B cell (primary cell): ENCODE measurements at regions not wholly inside any gene's neighbourhood (a gene's known extent, or its start where the extent isn't known, plus 50 kb on each side); places are given as distances from the start of the nearest gene placed in this dataset.

ENCODE experiments used
- ATAC-seq: fragments of 200-7000 bp; cut with Tn5 transposase; one replicate; pipeline ENCODE4 v1.10.0; 2021; ENCODE audit warnings: low read depth, mild to moderate bottlenecking, moderate number of reproducible peaks, moderate library complexity
- CTCF ChIA-PET: fragments of 350-600 bp; sonication (Branson Sonifier 250); formaldehyde crosslinking; loops from one replicate; lab custom pipeline; 2021; ENCODE audit warnings: antibody characterized with exemption, inconsistent platforms; lab: Charles Lee
- POLR2A ChIA-PET: fragments of 350-600 bp; sonication (Branson Sonifier 250); formaldehyde crosslinking; loops from one replicate; lab custom pipeline; 2021; ENCODE audit warnings: antibody characterized with exemption; lab: Charles Lee
- DNase-seq: peaks from one replicate; pipeline ENCODE4 v3.0.0; 2013
- H2AFZ ChIP-seq: 2 replicates; pipeline ENCODE4 v1.6.1; 2012; ENCODE audit warnings: mild to moderate bottlenecking, low read depth, low read length; ENCODE audit not compliant: insufficient read depth, poor library complexity, severe bottlenecking
- H3K27ac ChIP-seq, 2 donors: 1 replicate in 1 of 2; 2 replicates in 1 of 2; pipeline ENCODE4 v1.5.1; 2012 to 2013; ENCODE audit warnings: low read length in 2 of 2, mild to moderate bottlenecking in 2 of 2, moderate library complexity in 1 of 2
- H3K27me3 ChIP-seq, 4 experiments: fragments of 200-600 bp in 1 of 4; sonication (generic) in 1 of 4; replicated peaks in 1 of 4; 1 replicate in 2 of 4; 2 replicates in 2 of 4; pipeline versions ENCODE4 v1.6.1 to v1.7.0; 2013 to 2016; ENCODE audit warnings: low read length in 3 of 4, mild to moderate bottlenecking in 2 of 4, mixed read lengths in 1 of 4, moderate library complexity in 1 of 4; ENCODE audit not compliant: insufficient read depth in 4 of 4, control insufficient read depth in 3 of 4; ENCODE audit errors: control extremely low read depth in 1 of 4
- H3K36me3 ChIP-seq, 2 experiments: replicated peaks in 1 of 2; 1 replicate in 1 of 2; 2 replicates in 1 of 2; pipeline versions ENCODE4 v1.6.1 to v1.7.1; 2013; ENCODE audit warnings: low read length in 1 of 2; ENCODE audit not compliant: insufficient read depth in 2 of 2, control insufficient read depth in 1 of 2; ENCODE audit errors: control extremely low read depth in 1 of 2, extremely low read depth in 1 of 2
- H3K4me1 ChIP-seq, 2 donors: fragments of 200-600 bp in 1 of 2; sonication (generic) in 1 of 2; 1 replicate in 1 of 2; 2 replicates in 1 of 2; pipeline versions ENCODE4 v1.5.1 to v1.6.1; 2013 to 2017; ENCODE audit warnings: low read length in 2 of 2; ENCODE audit not compliant: control insufficient read depth in 2 of 2, insufficient read depth in 2 of 2
- H3K4me2 ChIP-seq: replicated peaks from 2 replicates; pipeline ENCODE3; 2012; ENCODE audit warnings: mild to moderate bottlenecking, low read depth, low read length; ENCODE audit not compliant: poor library complexity, severe bottlenecking
- H3K4me3 ChIP-seq, 5 experiments: fragments of 200-600 bp in 1 of 5; sonication (generic) in 1 of 5; 1 replicate in 3 of 5; 2 replicates in 2 of 5; pipeline versions ENCODE4 v1.5.1 to v1.7.0; 2011 to 2016; ENCODE audit warnings: low read length in 4 of 5, mild to moderate bottlenecking in 4 of 5, low read depth in 2 of 5, control low read depth in 1 of 5, moderate library complexity in 1 of 5; ENCODE audit not compliant: insufficient read depth in 1 of 5; ENCODE audit errors: control extremely low read depth in 1 of 5, extremely low read depth in 1 of 5
- H3K79me2 ChIP-seq: fragments of 200-600 bp; sonication (generic); one replicate; pipeline ENCODE4 v1.6.0; 2016; ENCODE audit warnings: low read length; ENCODE audit not compliant: control insufficient read depth, insufficient read depth
- H3K9ac ChIP-seq: fragments of 200-600 bp; sonication (generic); 2 replicates; pipeline ENCODE4 v1.6.1; 2017; ENCODE audit warnings: mild to moderate bottlenecking, low read length, moderate library complexity
- H3K9me3 ChIP-seq, 3 donors: one replicate each; pipeline versions ENCODE4 v1.6.1 to v1.7.1; 2013; ENCODE audit warnings: low read length in 2 of 3; ENCODE audit not compliant: control insufficient read depth in 2 of 3, insufficient read depth in 1 of 3; ENCODE audit errors: control extremely low read depth in 1 of 3
- H4K20me1 ChIP-seq: 2 replicates; pipeline ENCODE4 v1.6.0; 2012; ENCODE audit warnings: mild to moderate bottlenecking, low read length; ENCODE audit not compliant: insufficient read depth, control insufficient read depth, poor library complexity, severe bottlenecking
- H3K27ac Mint-ChIP-seq: one replicate; pipeline ENCODE4 v1.8.0; 2021; ENCODE audit warnings: mixed read lengths
- H3K27me3 Mint-ChIP-seq: one replicate; pipeline ENCODE4 v1.8.0; 2021; ENCODE audit warnings: mixed read lengths
- H3K4me1 Mint-ChIP-seq: one replicate; pipeline ENCODE4 v1.8.0; 2021; ENCODE audit warnings: mixed read lengths
- H3K4me3 Mint-ChIP-seq: one replicate; pipeline ENCODE4 v1.8.0; 2021; ENCODE audit warnings: mixed read lengths
- H3K9me3 Mint-ChIP-seq: one replicate; pipeline ENCODE4 v1.8.0; 2022; ENCODE audit warnings: mixed read lengths; ENCODE audit not compliant: insufficient read depth
- EZH2 ChIP-seq: IDR thresholded peaks from 2 replicates; pipeline ENCODE4 v1.6.1; 2012; ENCODE audit warnings: borderline replicate concordance, low read depth, mild to moderate bottlenecking, moderate library complexity, low read length; ENCODE audit not compliant: insufficient read depth, poor library complexity, severe bottlenecking
- WGBS: methylation state at CpG from one replicate; pipeline ENCODE4 v1.1.5; 2013; ENCODE audit warnings: missing lambda C conversion rate; ENCODE audit not compliant: insufficient coverage; 5-methylcytosine and 5-hydroxymethylcytosine counted together
- intact Hi-C: fragments of 100-400 bp; cut with micrococcal nuclease; formaldehyde crosslinking; loops from one replicate; pipeline ENCODE4 v1.10.0; 2022
- TF ChIP-seq, protein P1 (sequence below): fragments of 200-600 bp; IDR thresholded peaks from one replicate; pipeline ENCODE4 v1.8.0; 2022; ENCODE audit warnings: antibody characterized with exemption, mild to moderate bottlenecking

DNA sequence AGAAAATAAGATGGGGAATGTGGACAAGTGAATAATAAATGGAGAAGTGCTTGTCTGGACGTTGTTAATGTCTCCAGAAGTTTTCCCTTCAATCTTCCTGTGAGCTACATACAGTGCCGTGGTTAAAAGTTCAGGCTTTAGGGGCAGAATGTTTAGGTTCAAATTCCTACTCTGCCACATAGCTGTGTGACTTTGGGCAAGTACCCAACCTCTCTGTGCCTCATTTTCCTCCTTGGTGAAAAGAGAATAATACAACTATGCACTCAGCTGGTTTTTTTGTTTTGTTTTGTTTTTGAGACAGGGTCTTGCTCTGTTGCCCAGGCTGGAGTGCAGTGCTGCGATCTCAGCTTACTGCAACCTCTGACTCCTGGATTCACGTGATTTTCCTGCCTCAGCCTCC lies 143.5 kb downstream of the CHIC2 start:
- H3K9me3 Mint-ChIP-seq, result no peaks in the 10 kb centered on the region
- peaks cover 0 to 3% (median 0%) of the 10 kb centered on the region in 4 experiments for H3K27me3 ChIP-seq
- no peak overlapping the region for H3K9ac ChIP-seq
- no peaks in the 10 kb centered on the region for H3K79me2 ChIP-seq
- H4K20me1 ChIP-seq, result no peaks in the 10 kb centered on the region
- H3K27me3 Mint-ChIP-seq, result peaks cover 28% of the 10 kb centered on the region
- H3K4me1 Mint-ChIP-seq, result no peaks in the 10 kb centered on the region
- ChIA-PET POLR2A (no interaction called here), CTCF (interaction anchor here (1.3 to 1.8 kb wide), 2 partner anchors 9 to 10 kb away, joined by 3 to 6 read pairs; no protein-coding TSS in a partner anchor)
- no peak overlapping the region for H3K27ac Mint-ChIP-seq
- no peak for DNase-seq
- TF ChIP-seq, protein P1, sequence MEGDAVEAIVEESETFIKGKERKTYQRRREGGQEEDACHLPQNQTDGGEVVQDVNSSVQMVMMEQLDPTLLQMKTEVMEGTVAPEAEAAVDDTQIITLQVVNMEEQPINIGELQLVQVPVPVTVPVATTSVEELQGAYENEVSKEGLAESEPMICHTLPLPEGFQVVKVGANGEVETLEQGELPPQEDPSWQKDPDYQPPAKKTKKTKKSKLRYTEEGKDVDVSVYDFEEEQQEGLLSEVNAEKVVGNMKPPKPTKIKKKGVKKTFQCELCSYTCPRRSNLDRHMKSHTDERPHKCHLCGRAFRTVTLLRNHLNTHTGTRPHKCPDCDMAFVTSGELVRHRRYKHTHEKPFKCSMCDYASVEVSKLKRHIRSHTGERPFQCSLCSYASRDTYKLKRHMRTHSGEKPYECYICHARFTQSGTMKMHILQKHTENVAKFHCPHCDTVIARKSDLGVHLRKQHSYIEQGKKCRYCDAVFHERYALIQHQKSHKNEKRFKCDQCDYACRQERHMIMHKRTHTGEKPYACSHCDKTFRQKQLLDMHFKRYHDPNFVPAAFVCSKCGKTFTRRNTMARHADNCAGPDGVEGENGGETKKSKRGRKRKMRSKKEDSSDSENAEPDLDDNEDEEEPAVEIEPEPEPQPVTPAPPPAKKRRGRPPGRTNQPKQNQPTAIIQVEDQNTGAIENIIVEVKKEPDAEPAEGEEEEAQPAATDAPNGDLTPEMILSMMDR, result no peak
- TF ChIP-seq EZH2, result no peak
- no peak overlapping the region for H3K4me2 ChIP-seq
- no peak overlapping the region for H2AFZ ChIP-seq
- no peaks in the 10 kb centered on the region for H3K4me1 ChIP-seq
- no peaks in the 10 kb centered on the region for H3K36me3 ChIP-seq
- H3K4me3 ChIP-seq, result no peak overlapping the region
- intact Hi-C loops, result no loop called here
- no peak overlapping the region for H3K27ac ChIP-seq
- 90% methylated on average over 3 of the region's 4 CpGs for WGBS
- H3K9me3 ChIP-seq, result no peaks in the 10 kb centered on the region
- ATAC-seq, result no peak
- H3K4me3 Mint-ChIP-seq, result no peak overlapping the region

DNA sequence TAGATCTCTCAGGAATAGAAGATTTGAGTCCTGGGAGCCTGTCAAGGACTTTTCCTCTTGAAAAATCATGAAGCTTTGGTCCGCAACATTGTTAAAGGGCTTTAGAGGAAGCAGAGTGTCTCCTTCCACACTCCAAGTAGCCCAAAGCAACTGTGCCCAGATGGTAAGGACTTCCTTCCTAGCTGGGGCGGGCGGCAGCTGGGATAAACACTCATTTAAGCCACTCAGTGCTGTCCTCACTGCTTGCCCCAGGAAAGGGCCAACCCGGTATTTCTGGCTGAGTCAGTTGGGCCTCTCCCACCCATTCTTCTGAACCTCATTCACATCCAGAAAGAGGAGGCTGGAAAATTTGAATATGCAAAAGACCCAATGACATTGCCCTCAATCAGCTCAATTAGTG lies 144.3 kb downstream of the CHIC2 start:
- no peaks in the 10 kb centered on the region for H3K4me1 Mint-ChIP-seq
- Histone ChIP-seq H2AFZ (no peak overlapping the region), H3K4me1 (no peaks in the 10 kb centered on the region), H3K36me3 (no peaks in the 10 kb centered on the region), H3K4me3 (no peak overlapping the region), H3K27ac (no peak overlapping the region), H3K79me2 (no peaks in the 10 kb centered on the region), H3K27me3 (peaks cover 0 to 3% (median 0%) of the 10 kb centered on the region in 4 experiments), H3K9ac (no peak overlapping the region), H4K20me1 (no peaks in the 10 kb centered on the region), H3K4me2 (no peak overlapping the region), H3K9me3 (no peaks in the 10 kb centered on the region)
- ATAC-seq (no peak), DNase-seq (no peak)
- H3K4me3 Mint-ChIP-seq, result no peak overlapping the region
- ChIA-PET CTCF (interaction anchor here (1.3 to 1.8 kb wide), 3 partner anchors 8 to 12 kb away, joined by 3 to 6 read pairs (median 3); no protein-coding TSS in a partner anchor), POLR2A (no interaction called here)
- TF ChIP-seq, protein P1, result no peak
- no peak for TF ChIP-seq EZH2
- WGBS, result 42% methylated on average over 2 of the region's 4 CpGs
- H3K27me3 Mint-ChIP-seq, result peaks cover 32% of the 10 kb centered on the region
- intact Hi-C loops, result no loop called here
- H3K9me3 Mint-ChIP-seq, result no peaks in the 10 kb centered on the region
- H3K27ac Mint-ChIP-seq, result no peak overlapping the region
